ENCODE measurements at regions not wholly inside any gene's neighbourhood (a gene's known extent, or its start where the extent isn't known, plus 50 kb on each side); places are given as distances from the start of the nearest gene placed in this dataset.
"Not testable (repeated sequence)": the region's sequence is repeated elsewhere in the genome, so short reads cannot be mapped to it uniquely, and the experiment has no call there.

- no peaks in the 10 kb centered on the region for H3K4me1 ChIP-seq
- peak in 1 of 2 donors; percentile 85 for DNase-seq (ENCODE audit: extremely low spot score in 2 of 2)
- TF ChIP-seq POLR2AphosphoS5 (IDR thresholded peaks at IDR 0.05; ENCODE audit: insufficient read depth in 1 of 2, low read depth in 1 of 2): no peak
- no peak for TF ChIP-seq POLR2A (IDR thresholded peaks at IDR 0.05)
- no peak for TF ChIP-seq CTCF (IDR thresholded peaks at IDR 0.05)
- H3K36me3 ChIP-seq: no peaks in the 10 kb centered on the region
- no peaks in the 10 kb centered on the region for H3K9me3 ChIP-seq
- no peaks in the 10 kb centered on the region for H3K27me3 ChIP-seq
- no peak overlapping the region for H3K4me3 ChIP-seq
- H3K27ac ChIP-seq: no peak overlapping the region
- intact Hi-C loops (cut with DNase I): no loop called here
Measured at GRCh38 chr14:105883066-105884005, 357.0 kb downstream of the TMEM121 start.

- H3K4me1 ChIP-seq; H3K9me3 ChIP-seq; H3K36me3 ChIP-seq; H3K27me3 ChIP-seq; H3K4me3 ChIP-seq; H3K27ac ChIP-seq; DNase-seq (ENCODE audit: extremely low spot score in 2 of 2); intact Hi-C loops (cut with DNase I): not testable (repeated sequence)
Measured at GRCh38 chr14:105884192-105884807, 357.9 kb downstream of the TMEM121 start.

- no peaks in the 10 kb centered on the region for H3K36me3 ChIP-seq
- intact Hi-C loops (cut with DNase I): no loop called here
- peak in 1 of 2 donors; percentile 85 for DNase-seq (ENCODE audit: extremely low spot score in 2 of 2)
- no peak overlapping the region for H3K27ac ChIP-seq
- H3K4me3 ChIP-seq: no peak overlapping the region
- TF ChIP-seq POLR2A (IDR thresholded peaks at IDR 0.05): no peak
- TF ChIP-seq POLR2AphosphoS5 (IDR thresholded peaks at IDR 0.05; ENCODE audit: insufficient read depth in 1 of 2, low read depth in 1 of 2): no peak
- no peak for TF ChIP-seq CTCF (IDR thresholded peaks at IDR 0.05)
- no peaks in the 10 kb centered on the region for H3K9me3 ChIP-seq
- no peaks in the 10 kb centered on the region for H3K27me3 ChIP-seq
- H3K4me1 ChIP-seq: no peaks in the 10 kb centered on the region
Measured at GRCh38 chr14:105884808-105885281, 358.5 kb downstream of the TMEM121 start.

GRCh38 chr14:105885561-105886320 is 359.4 kb downstream of the TMEM121 start:
- no peaks in the 10 kb centered on the region for H3K9me3 ChIP-seq
- no peak overlapping the region for H3K27ac ChIP-seq
- TF ChIP-seq POLR2AphosphoS5 (IDR thresholded peaks at IDR 0.05; ENCODE audit: insufficient read depth in 1 of 2, low read depth in 1 of 2) (no peak), CTCF (IDR thresholded peaks at IDR 0.05) (no peak), POLR2A (IDR thresholded peaks at IDR 0.05) (no peak)
- no peaks in the 10 kb centered on the region for H3K4me1 ChIP-seq
- DNase-seq (ENCODE audit: extremely low spot score in 2 of 2): peak in 1 of 2 donors; percentile 95
- no peak overlapping the region for H3K4me3 ChIP-seq
- H3K36me3 ChIP-seq: no peaks in the 10 kb centered on the region
- intact Hi-C loops (cut with DNase I): no loop called here
- no peaks in the 10 kb centered on the region for H3K27me3 ChIP-seq

- H3K27ac ChIP-seq; H3K9me3 ChIP-seq; H3K4me3 ChIP-seq; H3K4me1 ChIP-seq; H3K36me3 ChIP-seq; H3K27me3 ChIP-seq; intact Hi-C loops (cut with DNase I): not testable (repeated sequence)
- DNase-seq (ENCODE audit: extremely low spot score in 2 of 2): peak in 1 of 2 donors; percentile 64
Measured at GRCh38 chr14:105886791-105887191, 360.4 kb downstream of the TMEM121 start.
